H1 (cell line): ENCODE measurements at regions not wholly inside any gene's neighbourhood (a gene's known extent, or its start where the extent isn't known, plus 50 kb on each side); places are given as distances from the start of the nearest gene placed in this dataset.

Source experiments
- CTCF ChIP-seq, 3 experiments: IDR thresholded peaks; 1 replicate in 2 of 3; 2 replicates in 1 of 3; pipeline versions ENCODE4 v1.5.1 to v1.6.1; 2011; ENCODE audit warnings: low read length in 3 of 3, mild to moderate bottlenecking in 3 of 3, inconsistent platforms in 2 of 3, low read depth in 1 of 3, moderate library complexity in 1 of 3; ENCODE audit not compliant: insufficient read depth in 1 of 3; ENCODE audit errors: control extremely low read depth in 1 of 3
- EP300 ChIP-seq, 2 experiments: IDR thresholded peaks; 1 replicate in 1 of 2; 2 replicates in 1 of 2; pipeline ENCODE4 v1.6.1; 2011 to 2012; ENCODE audit warnings: low read depth in 2 of 2, low read length in 2 of 2, mild to moderate bottlenecking in 2 of 2, borderline replicate concordance in 1 of 2, inconsistent platforms in 1 of 2, moderate library complexity in 1 of 2
- EZH2 ChIP-seq: fragments of 200-600 bp; sonication (generic); IDR thresholded peaks from 2 replicates; pipeline ENCODE4 v1.7.1; 2012; ENCODE audit warnings: low read depth, mild to moderate bottlenecking, moderate library complexity, low read length, inconsistent platforms; ENCODE audit not compliant: severe bottlenecking
- MAFK ChIP-seq: IDR thresholded peaks from 2 replicates; pipeline ENCODE4 v1.6.1; 2012; ENCODE audit warnings: low read depth, mild to moderate bottlenecking, improper control_type of control experiment, low read length
- POLR2A ChIP-seq, 2 experiments: IDR thresholded peaks; 1 replicate in 1 of 2; 2 replicates in 1 of 2; pipeline ENCODE4 v1.6.1; 2011; ENCODE audit warnings: low read depth in 2 of 2, low read length in 2 of 2, mild to moderate bottlenecking in 2 of 2; ENCODE audit errors: control extremely low read depth in 1 of 2
- RAD21 ChIP-seq, 2 experiments: IDR thresholded peaks in 1 of 2; conservative IDR thresholded peaks in 1 of 2; 2 replicates each; pipeline ENCODE4 v1.6.1; 2011; ENCODE audit warnings: low read depth in 2 of 2, low read length in 2 of 2, improper control_type of control experiment in 1 of 2, inconsistent platforms in 1 of 2, mild to moderate bottlenecking in 1 of 2, moderate library complexity in 1 of 2
- SIN3A ChIP-seq, 2 experiments: IDR thresholded peaks in 1 of 2; conservative IDR thresholded peaks in 1 of 2; 2 replicates each; pipeline ENCODE4 v1.6.1; 2011 to 2012; ENCODE audit warnings: low read length in 2 of 2, improper control_type of control experiment in 1 of 2, low read depth in 1 of 2, mild to moderate bottlenecking in 1 of 2
- YY1 ChIP-seq: IDR thresholded peaks from 2 replicates; pipeline ENCODE4 v1.6.1; 2011; ENCODE audit warnings: low read depth, mild to moderate bottlenecking, low read length
- ZNF274 ChIP-seq: IDR thresholded peaks from 2 replicates; pipeline ENCODE4 v1.7.0; 2012; ENCODE audit warnings: low read length, borderline replicate concordance; ENCODE audit errors: extremely low read depth

DNA sequence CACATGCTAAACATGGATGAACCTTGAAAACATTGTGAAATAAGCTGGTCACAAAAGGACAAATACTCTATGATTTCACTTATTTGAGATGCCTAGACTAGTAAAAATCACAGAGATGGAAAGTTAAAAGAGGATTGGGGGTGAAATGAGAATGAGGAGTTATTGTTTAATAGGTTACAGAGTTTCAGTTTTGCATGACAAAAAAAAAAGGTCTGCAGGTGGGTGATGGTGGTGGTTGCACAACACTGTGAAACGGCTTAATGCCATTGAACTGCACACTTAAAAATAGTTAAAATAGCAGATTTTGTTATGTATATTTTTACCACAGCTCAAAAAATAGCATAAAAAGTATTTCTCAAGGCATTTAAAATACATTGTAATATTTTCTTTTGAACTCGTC, 151.9 kb upstream of the NRXN3 start:
- TF ChIP-seq POLR2A (IDR thresholded peaks at IDR 0.05; ENCODE audit: control extremely low read depth in 1 of 2, low read depth in 2 of 2, low read length in 2 of 2): no peak
- TF ChIP-seq CTCF (IDR thresholded peaks at IDR 0.05; ENCODE audit: control extremely low read depth in 1 of 3, insufficient read depth in 1 of 3, low read depth in 1 of 3, low read length in 3 of 3): no peak
- no peak for TF ChIP-seq EP300 (IDR thresholded peaks at IDR 0.05; ENCODE audit: borderline replicate concordance in 1 of 2, low read depth in 2 of 2, low read length in 2 of 2)
- TF ChIP-seq RAD21 (IDR thresholded peaks at IDR 0.05 in 1 of 2, conservative IDR thresholded peaks at IDR 0.05 in 1 of 2; ENCODE audit: low read depth in 2 of 2, low read length in 2 of 2): no peak
- TF ChIP-seq EZH2: no peak
- TF ChIP-seq SIN3A (conservative IDR thresholded peaks at IDR 0.05 in 1 of 2, IDR thresholded peaks at IDR 0.05 in 1 of 2; ENCODE audit: low read depth in 1 of 2, low read length in 2 of 2): no peak
- TF ChIP-seq ZNF274: no peak
- TF ChIP-seq YY1: no peak
- no peak for TF ChIP-seq MAFK
